Common myeloid progenitor, CD34-positive (primary cell): ENCODE measurements at regions not wholly inside any gene's neighbourhood (a gene's known extent, or its start where the extent isn't known, plus 50 kb on each side); places are given as distances from the start of the nearest gene placed in this dataset.
A peak's percentile ranks its signal among the peaks of the same experiment; 100 is the strongest.

Experiments used
- CTCF ChIA-PET: fragments of 350-600 bp; sonication (Branson Sonifier 250); formaldehyde crosslinking; loops from one replicate; lab custom pipeline; 2021; ENCODE audit warnings: antibody characterized with exemption; lab: Charles Lee
- POLR2A ChIA-PET: fragments of 350-600 bp; sonication (Branson Sonifier 250); formaldehyde crosslinking; loops from one replicate; lab custom pipeline; 2021; ENCODE audit warnings: antibody characterized with exemption; lab: Charles Lee
- DNase-seq, 3 donors: peaks; one replicate each; pipeline versions ENCODE4 v3.0.0 to v3.0.0-alpha.2; 2013
- H3K27ac ChIP-seq, 2 experiments: 1 replicate in 1 of 2; 2 replicates in 1 of 2; pipeline ENCODE4 v1.7.0; 2013; ENCODE audit warnings: inconsistent platforms in 2 of 2, low read length in 2 of 2, mild to moderate bottlenecking in 2 of 2, low read depth in 1 of 2, moderate library complexity in 1 of 2; ENCODE audit not compliant: severe bottlenecking in 2 of 2, insufficient read depth in 1 of 2, poor library complexity in 1 of 2
- H3K27me3 ChIP-seq, 5 experiments: replicated peaks in 2 of 5; 1 replicate in 3 of 5; 2 replicates in 2 of 5; pipeline versions ENCODE4 v1.6.1 to v1.7.0; 2013; ENCODE audit warnings: low read length in 4 of 5, mild to moderate bottlenecking in 2 of 5, moderate library complexity in 2 of 5, inconsistent platforms in 1 of 5; ENCODE audit not compliant: insufficient read depth in 5 of 5, control insufficient read depth in 4 of 5
- H3K36me3 ChIP-seq, 4 experiments: 1 replicate in 2 of 4; 2 replicates in 2 of 4; pipeline versions ENCODE4 v1.6.1 to v1.7.0; 2013; ENCODE audit warnings: low read length in 3 of 4, control low read depth in 1 of 4, mild to moderate bottlenecking in 1 of 4; ENCODE audit not compliant: control insufficient read depth in 4 of 4, insufficient read depth in 4 of 4
- H3K4me1 ChIP-seq, 4 experiments: 1 replicate in 3 of 4; 2 replicates in 1 of 4; pipeline versions ENCODE4 v1.6.1 to v1.7.1; 2013; ENCODE audit warnings: low read length in 3 of 4, mild to moderate bottlenecking in 3 of 4, control low read depth in 1 of 4, inconsistent platforms in 1 of 4, moderate library complexity in 1 of 4; ENCODE audit not compliant: control insufficient read depth in 4 of 4, insufficient read depth in 4 of 4; ENCODE audit errors: control extremely low read depth in 1 of 4
- H3K4me3 ChIP-seq, 7 experiments: 1 replicate in 4 of 7; 2 replicates in 3 of 7; pipeline versions ENCODE4 v1.5.1 to v1.7.0; 2013; ENCODE audit warnings: mild to moderate bottlenecking in 7 of 7, low read length in 6 of 7, moderate library complexity in 6 of 7, inconsistent platforms in 2 of 7, low read depth in 2 of 7, control low read depth in 1 of 7; ENCODE audit not compliant: insufficient read depth in 4 of 7, control insufficient read depth in 1 of 7; ENCODE audit errors: extremely low read depth in 1 of 7
- H3K9me3 ChIP-seq, 5 experiments: 1 replicate in 4 of 5; 2 replicates in 1 of 5; pipeline versions ENCODE4 v1.6.1 to v1.7.1; 2013; ENCODE audit warnings: low read length in 4 of 5, mild to moderate bottlenecking in 2 of 5, inconsistent platforms in 1 of 5, low read depth in 1 of 5, moderate library complexity in 1 of 5; ENCODE audit not compliant: control insufficient read depth in 4 of 5, insufficient read depth in 2 of 5; ENCODE audit errors: control extremely low read depth in 1 of 5
- WGBS: methylation state at CpG from one replicate; pipeline ENCODE4 v1.1.5; 2013; ENCODE audit not compliant: insufficient coverage; 5-methylcytosine and 5-hydroxymethylcytosine counted together

DNA sequence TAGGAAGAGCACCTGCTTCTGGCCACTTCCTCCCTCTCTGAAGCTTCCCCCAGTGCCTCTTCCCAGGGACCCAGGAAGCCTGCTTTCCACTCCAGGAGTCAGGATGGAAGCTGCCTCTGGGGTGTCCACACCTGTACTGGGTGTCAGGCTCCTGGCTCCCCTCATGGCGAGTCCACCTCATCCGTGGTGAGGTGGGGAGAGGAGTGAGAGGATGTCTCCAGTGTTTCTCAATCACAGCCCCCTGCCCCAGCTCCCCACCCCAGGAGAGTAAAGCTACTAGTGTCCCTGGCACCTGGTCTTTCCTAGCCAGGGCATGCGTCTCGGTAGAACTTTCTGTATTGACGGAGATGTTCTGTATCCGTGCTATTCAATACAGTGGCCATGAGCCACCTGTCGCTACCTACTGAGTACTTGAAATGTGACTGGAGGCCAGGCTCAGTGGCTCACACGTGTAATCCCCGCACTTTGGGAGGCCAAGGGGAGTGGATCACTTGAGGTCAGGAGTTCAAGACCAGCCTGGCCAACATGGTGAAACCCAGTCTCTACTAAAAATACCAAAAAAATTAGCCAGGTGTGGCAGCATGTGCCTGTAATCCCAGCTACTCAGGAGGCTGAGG, 171.2 kb upstream of the HAAO start:
- 93% methylated on average over 7 of the region's 9 CpGs for WGBS
- POLR2A ChIA-PET = interaction anchor here (1.0 to 7.8 kb wide), 7 partner anchors 9 to 263 kb away, joined by 3 to 62 read pairs (median 4); partner anchors contain the start of gene ZFP36L2

DNA sequence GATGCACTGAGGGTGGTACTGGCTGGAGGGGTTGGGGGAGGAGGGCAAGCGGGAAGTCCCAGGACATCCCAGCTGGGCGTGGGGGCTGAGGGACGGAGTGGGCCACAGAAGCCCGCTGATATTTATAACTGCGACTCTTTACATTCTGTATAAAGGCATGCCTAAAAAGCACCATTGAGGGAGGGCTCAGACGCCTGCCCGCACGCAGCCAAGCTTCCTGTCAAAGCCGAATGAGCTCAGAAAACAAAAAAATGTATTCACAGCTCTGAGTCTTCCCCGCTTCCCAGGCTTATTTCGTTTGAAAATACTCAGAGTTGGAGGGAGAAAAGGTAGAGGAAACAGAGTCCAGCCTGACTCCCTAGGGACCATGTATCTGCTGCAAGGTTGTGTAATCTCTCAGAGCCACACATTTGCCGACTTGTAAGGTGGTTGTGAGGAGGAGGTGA, 170.1 kb upstream of the HAAO start:
- H3K36me3 ChIP-seq = no peaks in the 10 kb centered on the region
- no peaks in the 10 kb centered on the region for H3K27me3 ChIP-seq
- peaks cover 35 to 100% (median 94%) of the 10 kb centered on the region in 4 experiments for H3K4me1 ChIP-seq
- ChIA-PET CTCF (interaction anchor here (1.0 to 9.9 kb wide), 15 partner anchors 9 to 266 kb away, joined by 3 to 87 read pairs (median 6); partner anchors contain the start of gene ZFP36L2), POLR2A (interaction anchor here (0.7 to 7.8 kb wide), 15 partner anchors 9 to 634 kb away, joined by 3 to 62 read pairs (median 4); partner anchors contain the start of gene ZFP36L2)
- no peaks in the 10 kb centered on the region for H3K9me3 ChIP-seq
- peak; percentile 50 to 86 (median 82) for DNase-seq
- WGBS = 0% methylated on average over 8 of the region's 12 CpGs
- H3K4me3 ChIP-seq = peak overlapping the region in 4 of 7 experiments; percentile 22 to 43 (median 26)
- peak overlapping the region; percentile 88 to 91 for H3K27ac ChIP-seq

More for the DNA sequence above, 171.2 kb upstream of the HAAO start:
- no peak overlapping the region for H3K4me3 ChIP-seq
- H3K36me3 ChIP-seq = no peaks in the 10 kb centered on the region
- CTCF ChIA-PET = interaction anchor here (1.0 to 9.9 kb wide), 14 partner anchors 8 to 265 kb away, joined by 3 to 87 read pairs (median 6); partner anchors contain the start of gene ZFP36L2
- H3K27me3 ChIP-seq = no peaks in the 10 kb centered on the region
- peaks cover 35 to 100% (median 95%) of the 10 kb centered on the region in 4 experiments for H3K4me1 ChIP-seq
- no peaks in the 10 kb centered on the region for H3K9me3 ChIP-seq
- H3K27ac ChIP-seq = peak overlapping the region; percentile 88 to 91
- no peak for DNase-seq

DNA sequence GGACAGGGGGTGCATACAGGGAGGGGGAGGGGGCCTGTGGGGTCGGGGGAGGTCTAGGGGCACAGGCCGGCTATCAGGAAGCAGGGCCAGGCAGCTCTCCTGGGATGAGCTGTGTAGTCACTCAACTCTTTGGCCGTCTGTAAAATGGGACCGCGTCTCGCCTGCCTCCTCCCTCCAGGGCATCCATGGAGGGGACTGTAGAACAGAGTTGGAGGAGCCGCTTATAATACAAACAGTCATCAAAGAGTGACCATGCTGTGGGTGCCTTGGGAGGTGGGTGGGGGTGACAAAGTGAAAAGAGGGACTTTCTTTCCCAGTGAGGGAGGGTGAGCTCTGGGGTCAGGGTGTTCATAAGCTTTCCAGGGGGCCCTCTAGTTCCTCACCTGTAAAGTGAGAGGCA, 169.6 kb upstream of the HAAO start:
- ChIA-PET CTCF (interaction anchor here (1.3 to 9.9 kb wide), 12 partner anchors 8 to 266 kb away, joined by 3 to 87 read pairs (median 8); partner anchors contain the start of gene ZFP36L2), POLR2A (interaction anchor here (0.7 to 7.8 kb wide), 12 partner anchors 10 to 635 kb away, joined by 3 to 62 read pairs (median 6); partner anchors contain the start of gene ZFP36L2)
- H3K4me3 ChIP-seq = peak overlapping the region in 2 of 7 experiments; percentile 30 to 43
- no peaks in the 10 kb centered on the region for H3K36me3 ChIP-seq
- peak overlapping the region; percentile 88 to 91 for H3K27ac ChIP-seq
- peak in 2 of 3 donors; percentile 65 to 75 for DNase-seq
- WGBS = 4% methylated on average over 4 of the region's 7 CpGs
- no peaks in the 10 kb centered on the region for H3K27me3 ChIP-seq
- no peaks in the 10 kb centered on the region for H3K9me3 ChIP-seq
- peaks cover 29 to 98% (median 94%) of the 10 kb centered on the region in 4 experiments for H3K4me1 ChIP-seq

GRCh38 chr2:42961385-42961811, 169.0 kb upstream of the HAAO start:
- peak overlapping the region; percentile 88 to 91 for H3K27ac ChIP-seq
- H3K36me3 ChIP-seq = no peaks in the 10 kb centered on the region
- 0% methylated on average over 8 of the region's 15 CpGs for WGBS
- no peak overlapping the region for H3K4me3 ChIP-seq
- ChIA-PET CTCF (interaction anchor here (2.0 to 5.8 kb wide), 5 partner anchors 10 to 267 kb away, joined by 6 to 65 read pairs (median 14); partner anchors contain the start of gene ZFP36L2), POLR2A (interaction anchor here (0.6 to 7.8 kb wide), 9 partner anchors 12 to 265 kb away, joined by 4 to 62 read pairs (median 9); partner anchors contain the start of gene ZFP36L2)
- no peaks in the 10 kb centered on the region for H3K9me3 ChIP-seq
- H3K27me3 ChIP-seq = no peaks in the 10 kb centered on the region
- peaks cover 29 to 96% (median 95%) of the 10 kb centered on the region in 4 experiments for H3K4me1 ChIP-seq
- peak; percentile 88 to 97 (median 97) for DNase-seq

DNA sequence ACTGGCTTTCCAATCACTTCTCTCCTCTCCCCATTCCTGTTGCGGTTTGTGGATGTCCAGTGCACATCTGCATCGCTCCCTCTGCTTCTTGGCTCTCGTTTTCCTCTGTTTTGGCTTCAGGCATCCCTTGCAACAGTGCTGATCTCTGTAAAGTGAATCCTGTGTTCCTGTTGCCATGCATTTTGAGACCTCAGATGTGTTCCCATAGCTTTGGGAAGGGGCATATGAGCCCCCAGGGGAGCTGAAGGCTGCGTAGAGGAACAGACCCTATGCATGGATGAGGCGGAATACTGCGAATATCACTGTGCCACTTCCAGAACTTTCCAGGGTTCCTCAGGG, 168.4 kb upstream of the HAAO start:
- Histone ChIP-seq H3K9me3 (no peaks in the 10 kb centered on the region), H3K4me1 (peaks cover 29 to 96% (median 94%) of the 10 kb centered on the region in 4 experiments), H3K27me3 (no peaks in the 10 kb centered on the region), H3K36me3 (no peaks in the 10 kb centered on the region), H3K27ac (peak overlapping the region; percentile 88 to 91), H3K4me3 (no peak overlapping the region)
- ChIA-PET CTCF (interaction anchor here (2.0 to 5.8 kb wide), 4 partner anchors 11 to 268 kb away, joined by 6 to 65 read pairs (median 20); partner anchors contain the start of gene ZFP36L2), POLR2A (interaction anchor here (1.4 to 7.8 kb wide), 6 partner anchors 8 to 266 kb away, joined by 5 to 62 read pairs (median 10); partner anchors contain the start of gene ZFP36L2)
- 84% methylated on average over 6 of the region's 6 CpGs for WGBS
- no peak for DNase-seq

GRCh38 chr2:42960002-42960841, 167.8 kb upstream of the HAAO start:
- H3K27ac ChIP-seq = peak overlapping the region; percentile 88 to 91
- CTCF ChIA-PET = interaction anchor here (0.6 to 5.4 kb wide), 3 partner anchors 10 to 268 kb away, joined by 3 to 25 read pairs (median 14); partner anchors contain the start of gene ZFP36L2
- DNase-seq = no peak
- H3K36me3 ChIP-seq = no peaks in the 10 kb centered on the region
- peaks cover 25 to 95% (median 93%) of the 10 kb centered on the region in 4 experiments for H3K4me1 ChIP-seq
- WGBS = 85% methylated on average over 9 of the region's 10 CpGs
- no peaks in the 10 kb centered on the region for H3K27me3 ChIP-seq
- H3K4me3 ChIP-seq = no peak overlapping the region
- POLR2A ChIA-PET = interaction anchor here (1.4 to 7.8 kb wide), 5 partner anchors 8 to 266 kb away, joined by 5 to 62 read pairs (median 14); partner anchors contain the start of gene ZFP36L2
- H3K9me3 ChIP-seq = no peaks in the 10 kb centered on the region
